ENCODE measurements at regions not wholly inside any gene's neighbourhood (a gene's known extent, or its start where the extent isn't known, plus 50 kb on each side); places are given as distances from the start of the nearest gene placed in this dataset.
"Not testable (repeated sequence)": the region's sequence is repeated elsewhere in the genome, so short reads cannot be mapped to it uniquely, and the experiment has no call there.

- no peak overlapping the region for H3K4me3 ChIP-seq
- no peaks in the 10 kb centered on the region for H3K36me3 ChIP-seq (replicated peaks in 1 of 2)
- TF ChIP-seq CTCF (IDR thresholded peaks at IDR 0.05): no peak
- no peak for TF ChIP-seq POLR2A (IDR thresholded peaks at IDR 0.05)
- no peaks in the 10 kb centered on the region for H3K4me1 ChIP-seq (replicated peaks in 1 of 2)
- no peak for DNase-seq
- H3K27me3 ChIP-seq: no peaks in the 10 kb centered on the region
- H3K27ac ChIP-seq: no peak overlapping the region
- H3K9me3 ChIP-seq (replicated peaks in 1 of 3): no peaks in the 10 kb centered on the region
- 70 to 82% (median 74%) methylated on average over 3 of the region's 3 CpGs for WGBS, 4 donors
- intact Hi-C loops (cut with DNase I): no loop called here
These were observed 163.5 kb downstream of the DIO2 start for GRCh38 chr14:80047761-80048160.

GRCh38 chr14:80037349-80037748, 174.0 kb downstream of the DIO2 start:
- Histone ChIP-seq H3K4me1 (replicated peaks in 1 of 2) (no peaks in the 10 kb centered on the region), H3K27ac (no peak overlapping the region), H3K9me3 (replicated peaks in 1 of 3) (no peaks in the 10 kb centered on the region), H3K4me3 (no peak overlapping the region), H3K36me3 (replicated peaks in 1 of 2) (no peaks in the 10 kb centered on the region), H3K27me3 (no peaks in the 10 kb centered on the region)
- 57 to 74% (median 67%) methylated on average over 2 of the region's 2 CpGs for WGBS, 4 donors
- no peak for DNase-seq
- no peak for TF ChIP-seq POLR2A (IDR thresholded peaks at IDR 0.05)
- no peak for TF ChIP-seq CTCF (IDR thresholded peaks at IDR 0.05)
- intact Hi-C loops (cut with DNase I): no loop called here

GRCh38 chr14:80024417-80024816, 186.9 kb downstream of the DIO2 start:
- intact Hi-C loops (cut with DNase I): no loop called here
- Histone ChIP-seq H3K9me3 (replicated peaks in 1 of 3) (no peaks in the 10 kb centered on the region), H3K27ac (no peak overlapping the region), H3K4me3 (no peak overlapping the region), H3K27me3 (no peaks in the 10 kb centered on the region), H3K36me3 (replicated peaks in 1 of 2) (no peaks in the 10 kb centered on the region), H3K4me1 (replicated peaks in 1 of 2) (no peaks in the 10 kb centered on the region)
- DNase-seq: no peak
- no peak for TF ChIP-seq CTCF (IDR thresholded peaks at IDR 0.05)
- TF ChIP-seq POLR2A (IDR thresholded peaks at IDR 0.05): no peak
- WGBS, 4 donors: 75 to 84% (median 80%) methylated on average over 4 of the region's 4 CpGs

GRCh38 chr14:80018476-80018875, 192.8 kb downstream of the DIO2 start:
- H3K9me3 ChIP-seq (replicated peaks in 1 of 3); H3K27me3 ChIP-seq; DNase-seq; H3K27ac ChIP-seq; H3K4me3 ChIP-seq; H3K4me1 ChIP-seq (replicated peaks in 1 of 2); H3K36me3 ChIP-seq (replicated peaks in 1 of 2); intact Hi-C loops (cut with DNase I): not testable (repeated sequence)
- 73 to 86% (median 78%) methylated on average over 3 of the region's 3 CpGs for WGBS, 4 donors

- DNase-seq: no peak
- no peaks in the 10 kb centered on the region for H3K4me1 ChIP-seq (replicated peaks in 1 of 2)
- intact Hi-C loops (cut with DNase I): no loop called here
- H3K27ac ChIP-seq: no peak overlapping the region
- TF ChIP-seq CTCF (IDR thresholded peaks at IDR 0.05) (no peak), POLR2A (IDR thresholded peaks at IDR 0.05) (no peak)
- WGBS, 4 donors: 59 to 67% (median 65%) methylated on average over 3 to 4 of the region's 4 CpGs
- no peaks in the 10 kb centered on the region for H3K36me3 ChIP-seq (replicated peaks in 1 of 2)
- H3K27me3 ChIP-seq: no peaks in the 10 kb centered on the region
- H3K9me3 ChIP-seq (replicated peaks in 1 of 3): no peaks in the 10 kb centered on the region
- no peak overlapping the region for H3K4me3 ChIP-seq
These were observed 193.5 kb downstream of the DIO2 start for GRCh38 chr14:80017795-80018194.

- H3K36me3 ChIP-seq (replicated peaks in 1 of 2); intact Hi-C loops (cut with DNase I); DNase-seq; H3K27me3 ChIP-seq; H3K9me3 ChIP-seq (replicated peaks in 1 of 3); H3K4me3 ChIP-seq; H3K4me1 ChIP-seq (replicated peaks in 1 of 2); H3K27ac ChIP-seq: not testable (repeated sequence)
- WGBS, 4 donors: 60 to 75% methylated on average over 1 of the region's 1 CpG; no CpG with 5 or more reads in 2 of the 4 donors
These were observed 201.1 kb downstream of the DIO2 start for GRCh38 chr14:80010245-80010644.

Measured in adrenal gland (tissue), 9 donors.